Thyroid gland (tissue), 4 donors: ENCODE measurements at regions not wholly inside any gene's neighbourhood (a gene's known extent, or its start where the extent isn't known, plus 50 kb on each side); places are given as distances from the start of the nearest gene placed in this dataset.

Source experiments
- CTCF ChIP-seq, 6 experiments: fragments of 200-600 bp in 3 of 6; fragments of 450-650 bp in 3 of 6; sonication (generic) in 3 of 6; IDR thresholded peaks; one replicate each; pipeline ENCODE4 v1.5.1; 2016 to 2019; ENCODE audit warnings: antibody characterized with exemption in 6 of 6, mild to moderate bottlenecking in 2 of 6, inconsistent platforms in 1 of 6, moderate library complexity in 1 of 6
- POLR2A ChIP-seq, 2 donors: fragments of 450-650 bp; IDR thresholded peaks; one replicate each; pipeline ENCODE4 v1.6.1; 2017; ENCODE audit warnings: antibody characterized with exemption in 2 of 2, mild to moderate bottlenecking in 2 of 2, moderate library complexity in 1 of 2

- TF ChIP-seq CTCF (IDR thresholded peaks at IDR 0.05) (no peak), POLR2A (IDR thresholded peaks at IDR 0.05) (no peak)
Observed at GRCh38 chr1:5811419-5811818, 180.8 kb downstream of the NPHP4 start.
